ENCODE measurements at regions not wholly inside any gene's neighbourhood (a gene's known extent, or its start where the extent isn't known, plus 50 kb on each side); places are given as distances from the start of the nearest gene placed in this dataset.
"Not testable (repeated sequence)": the region's sequence is repeated elsewhere in the genome, so short reads cannot be mapped to it uniquely, and the experiment has no call there.

GRCh38 chr12:59344224-59344623, 251.6 kb upstream of the SLC16A7 start:
- no peak for DNase-seq

DNA sequence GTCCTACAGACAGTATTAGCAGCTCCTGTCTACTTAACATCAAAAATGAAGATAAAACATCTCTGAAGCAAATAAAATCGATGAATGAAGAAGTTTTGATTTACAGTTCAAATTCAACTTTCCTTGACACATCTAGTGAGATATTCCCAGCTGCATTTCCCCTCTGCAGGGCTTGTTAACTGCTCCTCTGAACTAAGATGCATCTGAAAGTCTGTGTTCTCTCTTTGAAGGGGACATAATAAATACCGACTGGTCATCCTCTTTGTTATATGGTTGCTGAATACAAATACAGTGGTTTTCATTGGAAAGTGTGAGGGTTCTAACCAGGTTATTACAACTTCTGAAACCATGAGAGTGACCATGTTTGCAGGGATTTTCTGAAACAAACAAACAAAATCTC, 266.4 kb upstream of the SLC16A7 start:
- no peak for DNase-seq

DNA sequence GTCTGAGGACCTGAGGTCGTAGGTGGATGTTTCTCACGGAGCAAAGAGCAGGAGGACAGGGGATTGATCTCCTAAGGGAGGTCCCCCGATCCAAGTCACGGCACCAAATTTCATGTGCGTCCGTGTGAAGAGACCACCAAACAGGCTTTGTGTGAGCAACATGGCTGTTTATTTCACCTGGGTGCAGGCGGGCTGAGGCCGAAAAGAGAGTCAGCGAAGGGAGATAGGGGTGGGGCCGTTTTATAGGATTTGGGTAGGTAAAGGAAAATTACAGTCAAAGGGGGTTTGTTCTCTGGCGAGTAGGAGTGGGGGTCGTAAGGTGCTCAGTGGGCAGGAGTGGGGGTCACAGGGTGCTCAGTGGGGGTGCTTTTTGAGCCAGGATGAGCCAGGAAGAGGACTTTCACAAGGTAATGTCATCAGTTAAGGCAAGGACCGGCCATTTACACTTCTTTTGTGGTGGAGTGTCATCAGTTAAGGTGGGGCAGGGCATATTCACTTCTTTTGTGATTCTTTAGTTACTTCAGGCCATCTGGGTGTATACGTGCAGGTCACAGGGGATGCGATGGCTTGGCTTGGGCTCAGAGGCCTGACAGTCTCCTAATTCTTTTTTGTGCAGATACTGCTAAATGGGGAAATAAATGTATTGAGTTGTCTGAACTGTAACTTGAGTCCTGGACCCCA, 267.3 kb upstream of the SLC16A7 start:
- DNase-seq = not testable (repeated sequence)

GRCh38 chr12:59326457-59326856, 269.4 kb upstream of the SLC16A7 start:
- not testable (repeated sequence) for DNase-seq

- no peak for DNase-seq
These were observed 273.4 kb upstream of the SLC16A7 start for GRCh38 chr12:59322473-59322872.

GRCh38 chr12:59321278-59321677, 274.6 kb upstream of the SLC16A7 start:
- no peak for DNase-seq

- no peak for DNase-seq
These were observed 275.7 kb upstream of the SLC16A7 start for GRCh38 chr12:59320112-59320511.

DNA sequence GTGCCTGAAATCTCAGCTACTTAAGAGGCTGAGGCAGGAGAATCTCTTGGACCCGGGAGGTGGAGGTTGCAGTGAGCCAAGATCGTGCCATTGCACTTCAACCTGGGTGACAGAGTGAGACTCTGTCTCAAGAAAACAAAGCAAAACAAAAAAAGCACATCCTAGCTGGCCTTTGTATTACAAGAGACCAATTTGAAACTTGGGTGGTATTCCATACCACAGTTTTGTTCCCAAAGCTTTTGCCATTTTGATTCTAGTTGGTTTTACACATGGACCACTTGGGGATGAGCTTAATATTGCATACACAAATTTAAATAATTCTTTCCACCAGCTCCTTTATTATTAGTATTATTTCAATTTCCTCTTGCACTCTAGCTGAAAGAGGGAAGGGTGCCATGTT, 276.9 kb upstream of the SLC16A7 start:
- no peak for DNase-seq

DNA sequence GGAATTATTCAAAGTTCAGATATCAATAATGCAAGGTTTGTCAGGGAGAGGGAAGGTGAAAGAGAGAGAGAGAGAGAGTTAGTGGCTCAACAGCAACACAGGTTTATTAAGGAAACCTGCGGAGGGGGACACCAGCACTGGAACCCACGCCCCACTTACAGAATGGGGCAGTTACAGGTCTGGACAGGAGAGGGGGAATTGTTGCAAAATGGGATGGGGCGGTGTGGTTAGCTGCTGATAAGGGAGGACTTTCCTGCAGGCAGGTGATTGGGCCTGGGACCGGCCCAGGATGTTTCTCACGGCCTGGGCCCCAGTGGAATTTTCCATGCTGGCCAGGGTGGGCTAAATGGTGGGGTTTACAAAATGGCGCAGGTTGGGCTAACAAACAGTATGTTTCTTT, 278.2 kb upstream of the SLC16A7 start:
- DNase-seq = no peak

DNA sequence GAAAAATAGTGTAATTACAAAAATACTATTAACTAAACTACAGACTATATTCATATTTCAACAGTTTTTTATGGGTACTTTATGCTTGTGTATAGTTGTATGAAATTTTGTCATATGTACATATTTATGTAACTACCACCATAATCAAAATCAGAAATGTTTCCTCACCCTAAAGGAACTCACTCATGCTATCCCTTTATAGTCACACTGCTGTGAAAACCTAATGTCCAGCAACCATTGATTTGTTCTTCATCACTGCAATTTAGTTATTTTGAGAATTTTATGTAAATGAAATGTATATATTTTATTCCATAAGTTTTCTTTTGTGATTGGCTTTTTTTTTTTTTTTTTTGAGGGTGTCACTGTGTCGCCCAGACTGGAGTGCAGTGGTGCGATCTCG, 278.9 kb upstream of the SLC16A7 start:
- no peak for DNase-seq

DNA sequence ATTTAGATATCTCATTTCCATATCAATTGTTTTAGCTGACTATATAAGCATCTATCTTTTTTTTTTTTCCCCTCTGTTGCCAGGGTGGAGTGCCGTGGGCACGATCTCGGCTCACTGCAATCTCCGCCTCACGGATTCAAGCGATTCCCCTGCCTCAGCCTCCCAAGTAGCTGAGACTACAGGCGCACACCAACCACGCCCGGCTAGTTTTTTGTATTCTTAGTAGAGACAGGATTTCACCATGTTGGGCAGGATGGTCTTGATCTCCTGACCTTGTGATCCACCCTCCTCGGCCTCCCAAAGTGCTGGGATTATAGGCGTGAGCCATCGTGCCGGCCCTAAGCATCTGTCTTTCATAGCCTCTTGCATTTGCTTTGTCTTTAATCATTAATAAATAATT, 279.5 kb upstream of the SLC16A7 start:
- not testable (repeated sequence) for DNase-seq

- DNase-seq = no peak
These were observed 281.6 kb upstream of the SLC16A7 start for GRCh38 chr12:59314209-59314608.

GRCh38 chr12:59304077-59304721, 291.6 kb upstream of the SLC16A7 start:
- DNase-seq = no peak

- DNase-seq = no peak
These were observed 297.5 kb upstream of the SLC16A7 start for GRCh38 chr12:59298296-59298695.

- DNase-seq = no peak
These were observed 301.6 kb upstream of the SLC16A7 start for GRCh38 chr12:59294221-59294620.

DNA sequence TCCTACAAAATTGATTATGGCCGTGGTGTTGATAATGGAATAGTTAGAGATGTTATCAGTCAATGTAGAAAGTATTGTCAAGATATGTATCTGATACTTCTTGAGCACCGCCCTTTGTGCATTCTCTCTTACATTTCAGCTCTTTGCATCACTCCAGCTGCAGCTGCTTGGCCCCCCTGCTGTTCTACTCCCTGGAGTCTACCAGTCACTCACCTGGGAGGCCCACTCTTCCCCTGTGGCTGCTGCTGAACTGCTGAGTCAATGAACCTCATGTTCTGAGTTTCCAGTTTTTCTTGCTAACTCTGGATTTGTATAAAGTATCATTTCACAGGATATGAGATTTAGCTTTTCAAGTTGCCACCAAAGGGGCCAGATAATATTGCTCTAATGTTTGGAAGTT, 312.8 kb upstream of the SLC16A7 start:
- DNase-seq = no peak

DNA sequence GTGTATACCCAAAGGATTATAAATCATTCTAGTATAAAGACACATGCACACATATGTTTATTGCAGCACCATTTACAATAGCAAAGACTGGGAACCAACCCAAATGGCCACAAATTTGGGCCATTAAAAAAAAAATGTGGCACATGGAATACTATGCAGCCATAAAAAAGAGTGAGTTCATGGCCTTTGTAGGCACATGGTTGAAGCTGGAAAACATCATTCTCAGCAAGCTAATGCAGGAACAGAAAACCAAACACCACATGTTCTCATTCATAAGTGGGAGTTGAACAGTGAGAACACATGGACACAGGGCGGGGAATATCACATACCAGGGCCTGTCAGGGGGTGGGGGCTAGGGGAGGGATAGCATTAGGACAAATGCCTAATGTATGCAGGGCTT, 322.3 kb upstream of the SLC16A7 start:
- DNase-seq = not testable (repeated sequence)

- no peak for DNase-seq
These were observed 327.5 kb upstream of the SLC16A7 start for GRCh38 chr12:59268295-59268809.

GRCh38 chr12:59260202-59260601, 335.6 kb upstream of the SLC16A7 start:
- no peak for DNase-seq

DNA sequence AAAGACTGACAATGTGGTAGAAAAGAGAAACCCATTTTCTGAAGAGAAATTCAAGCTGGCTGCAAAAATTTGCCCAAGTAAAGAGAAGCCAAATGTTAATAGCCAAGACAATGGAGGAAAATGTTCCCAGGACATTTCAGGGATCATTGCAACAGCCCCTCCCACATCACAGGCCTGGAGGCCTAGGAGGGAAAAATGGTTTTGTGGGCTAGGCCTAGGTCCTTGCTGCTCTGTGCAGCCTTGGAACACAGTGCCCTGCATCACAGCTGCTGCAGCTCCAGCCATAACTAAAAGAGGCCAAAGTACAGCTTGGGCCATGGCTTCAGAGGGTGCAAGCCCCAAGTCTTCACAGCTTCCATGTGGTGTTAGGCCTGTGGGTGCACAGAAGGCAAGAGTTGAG, 332.4 kb upstream of the LRIG3 start:
- no peak for DNase-seq

- no peak for DNase-seq
These were observed 330.5 kb upstream of the LRIG3 start for GRCh38 chr12:59250766-59251165.

DNA sequence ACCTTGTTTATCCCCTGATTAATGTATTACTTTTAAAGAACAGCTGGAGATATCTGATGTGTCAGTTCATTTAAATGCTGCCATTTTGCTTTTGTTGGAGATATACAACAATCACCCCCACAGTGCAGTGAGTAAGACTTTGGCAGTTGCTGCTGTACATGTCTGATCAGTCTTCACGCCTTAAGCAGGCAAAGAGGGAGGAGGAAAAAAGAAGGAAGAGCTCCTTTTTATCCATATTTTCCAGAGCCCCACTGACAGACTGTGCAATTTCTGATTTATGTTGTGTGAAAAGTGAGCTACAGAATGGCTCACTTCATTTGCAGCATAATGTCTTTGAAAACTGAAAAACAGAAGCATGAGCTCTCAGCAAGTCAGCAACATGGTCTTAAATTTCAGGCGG, 319.7 kb upstream of the LRIG3 start:
- no peak for DNase-seq

DNA sequence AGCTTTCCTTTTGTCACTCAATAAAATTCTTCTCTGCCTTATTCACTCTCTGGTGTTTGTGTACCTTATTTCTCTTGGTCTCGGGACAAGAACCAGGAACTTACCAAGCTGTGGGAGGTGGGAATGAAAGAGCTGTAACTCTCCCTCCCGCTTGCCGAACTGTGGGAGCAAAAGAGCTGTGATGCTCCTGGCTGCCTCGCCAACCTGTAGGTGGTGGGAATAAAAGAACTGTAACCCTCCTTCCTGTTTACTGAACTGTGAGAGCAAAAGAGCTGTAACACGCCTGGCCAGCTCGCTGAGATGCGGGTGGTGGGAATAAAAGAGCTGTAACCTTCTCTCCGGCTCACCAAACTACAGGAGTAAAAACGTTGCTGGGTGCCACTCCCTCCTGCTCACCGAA, 314.1 kb upstream of the LRIG3 start:
- DNase-seq = no peak

- no peak for DNase-seq
These were observed 310.0 kb upstream of the LRIG3 start for GRCh38 chr12:59230334-59230733.

GRCh38 chr12:59219148-59219547, 298.8 kb upstream of the LRIG3 start:
- no peak for DNase-seq
